Sigmoid colon (tissue), 6 donors: ENCODE measurements at regions not wholly inside any gene's neighbourhood (a gene's known extent, or its start where the extent isn't known, plus 50 kb on each side); places are given as distances from the start of the nearest gene placed in this dataset.
"Not testable (repeated sequence)": the region's sequence is repeated elsewhere in the genome, so short reads cannot be mapped to it uniquely, and the experiment has no call there.

ENCODE experiments used
- DNase-seq: peaks from one replicate; pipeline ENCODE4 v3.0.0-alpha.2; 2019
- H3K27ac ChIP-seq, 4 donors: fragments of 200-600 bp; sonication (generic); one replicate each; pipeline ENCODE4 v1.5.1; 2016 to 2019; ENCODE audit warnings: mild to moderate bottlenecking in 1 of 4
- H3K27me3 ChIP-seq, 3 donors: fragments of 200-600 bp; sonication (generic); one replicate each; pipeline ENCODE4 v1.5.1; 2019; ENCODE audit warnings: mild to moderate bottlenecking in 1 of 3
- H3K36me3 ChIP-seq, 4 donors: fragments of 200-600 bp; sonication (generic); one replicate each; pipeline ENCODE4 v1.5.1; 2016 to 2019
- H3K4me1 ChIP-seq, 4 donors: fragments of 200-600 bp; sonication (generic); one replicate each; pipeline ENCODE4 v1.5.1; 2017 to 2019
- H3K4me3 ChIP-seq, 4 donors: fragments of 200-600 bp; sonication (generic); one replicate each; pipeline ENCODE4 v1.5.1; 2017 to 2019; ENCODE audit warnings: mild to moderate bottlenecking in 2 of 4, moderate library complexity in 1 of 4
- H3K9me3 ChIP-seq, 4 donors: fragments of 200-600 bp in 3 of 4; sonication (generic) in 3 of 4; one replicate each; pipeline versions ENCODE4 v1.5.1 to v1.6.1; 2013 to 2019
- EP300 ChIP-seq, 4 donors: sonication (generic); formaldehyde crosslinking; IDR thresholded peaks; one replicate each; pipeline ENCODE4 v1.6.1; 2017; ENCODE audit warnings: antibody characterized with exemption in 4 of 4
- POLR2A ChIP-seq, 2 donors: fragments of 450-650 bp; IDR thresholded peaks; one replicate each; pipeline ENCODE4 v1.6.1; 2016; ENCODE audit warnings: antibody characterized with exemption in 2 of 2, mild to moderate bottlenecking in 2 of 2, moderate library complexity in 2 of 2
- POLR2AphosphoS5 ChIP-seq, 4 donors: sonication (generic); formaldehyde crosslinking; IDR thresholded peaks; one replicate each; pipeline ENCODE4 v1.6.1; 2017; ENCODE audit warnings: antibody characterized with exemption in 4 of 4
- WGBS, 2 donors: extraction: QIAGEN DNeasy Blood & Tissue Kit; methylation state at CpG; one replicate each; pipeline ENCODE4 v1.1.7; 2013; 5-methylcytosine and 5-hydroxymethylcytosine counted together
- intact Hi-C: fragments of 100-400 bp; cut with DNase I; formaldehyde crosslinking; loops from one replicate; pipeline ENCODE4 v1.15.1; 2023
- TF ChIP-seq, protein P1 (sequence below), 4 experiments: fragments of 450-650 bp in 3 of 4; fragments of 200-600 bp in 1 of 4; IDR thresholded peaks; one replicate each; pipeline ENCODE4 v1.5.1; 2016 to 2019; ENCODE audit warnings: antibody characterized with exemption in 4 of 4, mild to moderate bottlenecking in 3 of 4, moderate library complexity in 2 of 4
- donor health status: healthy with polysubstance abuse.
- donor health status: healthy.

GRCh38 chr21:32867597-32867996, 96.0 kb upstream of the PAXBP1 start:
- DNase-seq = no peak
- no peaks in the 10 kb centered on the region for H3K4me1 ChIP-seq
- WGBS, 2 donors = 74 to 81% methylated on average over 4 of the region's 4 CpGs
- H3K27me3 ChIP-seq = no peaks in the 10 kb centered on the region
- TF ChIP-seq, protein P1, sequence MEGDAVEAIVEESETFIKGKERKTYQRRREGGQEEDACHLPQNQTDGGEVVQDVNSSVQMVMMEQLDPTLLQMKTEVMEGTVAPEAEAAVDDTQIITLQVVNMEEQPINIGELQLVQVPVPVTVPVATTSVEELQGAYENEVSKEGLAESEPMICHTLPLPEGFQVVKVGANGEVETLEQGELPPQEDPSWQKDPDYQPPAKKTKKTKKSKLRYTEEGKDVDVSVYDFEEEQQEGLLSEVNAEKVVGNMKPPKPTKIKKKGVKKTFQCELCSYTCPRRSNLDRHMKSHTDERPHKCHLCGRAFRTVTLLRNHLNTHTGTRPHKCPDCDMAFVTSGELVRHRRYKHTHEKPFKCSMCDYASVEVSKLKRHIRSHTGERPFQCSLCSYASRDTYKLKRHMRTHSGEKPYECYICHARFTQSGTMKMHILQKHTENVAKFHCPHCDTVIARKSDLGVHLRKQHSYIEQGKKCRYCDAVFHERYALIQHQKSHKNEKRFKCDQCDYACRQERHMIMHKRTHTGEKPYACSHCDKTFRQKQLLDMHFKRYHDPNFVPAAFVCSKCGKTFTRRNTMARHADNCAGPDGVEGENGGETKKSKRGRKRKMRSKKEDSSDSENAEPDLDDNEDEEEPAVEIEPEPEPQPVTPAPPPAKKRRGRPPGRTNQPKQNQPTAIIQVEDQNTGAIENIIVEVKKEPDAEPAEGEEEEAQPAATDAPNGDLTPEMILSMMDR (IDR thresholded peaks at IDR 0.05) = no peak
- no peak for TF ChIP-seq POLR2A (IDR thresholded peaks at IDR 0.05)
- TF ChIP-seq POLR2AphosphoS5 (IDR thresholded peaks at IDR 0.05) = no peak
- no peak for TF ChIP-seq EP300 (IDR thresholded peaks at IDR 0.05)
- intact Hi-C loops = no loop called here
- H3K4me3 ChIP-seq = no peak overlapping the region
- H3K9me3 ChIP-seq = no peaks in the 10 kb centered on the region
- H3K27ac ChIP-seq = no peak overlapping the region
- no peaks in the 10 kb centered on the region for H3K36me3 ChIP-seq

DNA sequence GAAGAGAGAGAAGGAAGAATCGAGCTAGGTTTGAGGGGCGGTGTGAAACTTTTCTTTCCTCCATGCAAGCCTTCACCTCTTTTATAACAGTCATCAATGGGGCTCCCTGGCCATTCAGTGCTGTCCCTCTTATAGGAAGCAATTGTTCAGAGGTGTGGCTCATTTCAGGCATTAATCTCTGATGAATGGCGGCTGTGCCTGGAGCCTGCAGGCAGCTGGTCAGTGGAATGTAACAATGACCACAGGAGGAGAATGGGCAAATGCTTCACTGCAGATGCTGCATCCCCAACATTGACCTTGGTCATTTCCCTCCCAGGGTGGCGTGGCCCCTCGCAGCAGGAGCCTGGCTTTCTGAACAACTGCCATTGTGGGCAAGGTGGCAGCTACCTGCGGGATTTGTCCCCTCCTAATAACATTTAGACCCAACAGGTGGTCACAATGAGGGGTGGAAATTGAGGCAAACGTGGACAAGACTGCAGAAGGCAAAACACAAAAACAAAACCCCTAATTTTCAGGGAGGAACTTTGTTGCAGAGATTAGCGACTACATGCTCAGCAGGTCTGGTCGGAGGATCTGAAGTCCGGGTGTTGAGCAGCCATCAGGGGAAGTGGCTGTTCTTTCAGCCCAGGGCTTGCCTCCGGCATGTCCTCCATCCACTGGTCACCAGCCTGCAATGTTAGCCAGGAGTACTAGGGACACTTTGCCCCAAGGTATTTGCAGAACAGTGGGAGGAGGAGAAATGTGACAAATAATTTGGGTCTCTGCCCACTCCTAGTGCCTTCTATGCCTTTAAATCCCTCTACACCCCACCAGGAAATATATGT, 97.3 kb upstream of the PAXBP1 start:
- Histone ChIP-seq H3K27ac (no peak overlapping the region), H3K27me3 (no peaks in the 10 kb centered on the region), H3K4me3 (no peak overlapping the region), H3K36me3 (no peaks in the 10 kb centered on the region), H3K4me1 (no peaks in the 10 kb centered on the region), H3K9me3 (no peaks in the 10 kb centered on the region)
- 74 to 81% methylated on average over 11 of the region's 11 CpGs for WGBS, 2 donors
- intact Hi-C loops = no loop called here
- TF ChIP-seq POLR2A (IDR thresholded peaks at IDR 0.05) = no peak
- TF ChIP-seq EP300 (IDR thresholded peaks at IDR 0.05) = no peak
- TF ChIP-seq, protein P1 (IDR thresholded peaks at IDR 0.05) = no peak
- no peak for TF ChIP-seq POLR2AphosphoS5 (IDR thresholded peaks at IDR 0.05)
- no peak for DNase-seq

- no peaks in the 10 kb centered on the region for H3K36me3 ChIP-seq
- DNase-seq = no peak
- no peaks in the 10 kb centered on the region for H3K4me1 ChIP-seq
- 56 to 74% methylated on average over 3 of the region's 3 CpGs for WGBS, 2 donors
- no peak overlapping the region for H3K4me3 ChIP-seq
- H3K9me3 ChIP-seq = no peaks in the 10 kb centered on the region
- intact Hi-C loops = no loop called here
- H3K27ac ChIP-seq = no peak overlapping the region
- no peak for TF ChIP-seq POLR2AphosphoS5 (IDR thresholded peaks at IDR 0.05)
- TF ChIP-seq, protein P1 (IDR thresholded peaks at IDR 0.05) = no peak
- TF ChIP-seq EP300 (IDR thresholded peaks at IDR 0.05) = no peak
- no peak for TF ChIP-seq POLR2A (IDR thresholded peaks at IDR 0.05)
- H3K27me3 ChIP-seq = no peaks in the 10 kb centered on the region
These were observed 97.9 kb upstream of the PAXBP1 start for GRCh38 chr21:32869459-32869858.

- DNase-seq = no peak
- TF ChIP-seq, protein P1 (IDR thresholded peaks at IDR 0.05) = no peak
- TF ChIP-seq POLR2AphosphoS5 (IDR thresholded peaks at IDR 0.05) (no peak), POLR2A (IDR thresholded peaks at IDR 0.05) (no peak), EP300 (IDR thresholded peaks at IDR 0.05) (no peak)
- no peak overlapping the region for H3K4me3 ChIP-seq
- H3K36me3 ChIP-seq = no peaks in the 10 kb centered on the region
- 76 to 78% methylated on average over 3 of the region's 3 CpGs for WGBS, 2 donors
- H3K27me3 ChIP-seq = no peaks in the 10 kb centered on the region
- no peaks in the 10 kb centered on the region for H3K9me3 ChIP-seq
- intact Hi-C loops = no loop called here
- no peak overlapping the region for H3K27ac ChIP-seq
- H3K4me1 ChIP-seq = no peaks in the 10 kb centered on the region
These were observed 104.9 kb upstream of the PAXBP1 start for GRCh38 chr21:32876426-32876825.

- WGBS, 2 donors = 97% methylated on average over 2 of the region's 2 CpGs
- H3K4me1 ChIP-seq, H3K4me3 ChIP-seq, H3K36me3 ChIP-seq, H3K27me3 ChIP-seq, intact Hi-C loops, H3K27ac ChIP-seq, DNase-seq, H3K9me3 ChIP-seq: not testable (repeated sequence)
These were observed 106.3 kb upstream of the PAXBP1 start for GRCh38 chr21:32877888-32878287.
